Activated B cell treated with CpG ODN at 0.5 μM for 24 hours (primary cell): ENCODE measurements at regions not wholly inside any gene's neighbourhood (a gene's known extent, or its start where the extent isn't known, plus 50 kb on each side); places are given as distances from the start of the nearest gene placed in this dataset.

Source experiments
- ATAC-seq: fragments of 200-7000 bp; cut with Tn5 transposase; one replicate; pipeline ENCODE4 v1.10.0; 2021; ENCODE audit warnings: low read depth, mild to moderate bottlenecking, moderate library complexity
- CTCF ChIA-PET: fragments of 350-600 bp; sonication (Branson Sonifier 250); formaldehyde crosslinking; loops from one replicate; lab custom pipeline; 2021; ENCODE audit warnings: antibody characterized with exemption; lab: Charles Lee
- POLR2A ChIA-PET: fragments of 350-600 bp; sonication (Branson Sonifier 250); formaldehyde crosslinking; loops from one replicate; lab custom pipeline; 2021; ENCODE audit warnings: antibody characterized with exemption; lab: Charles Lee
- DNase-seq: peaks from one replicate; pipeline ENCODE4 v3.0.0; 2022
- H3K27ac Mint-ChIP-seq: one replicate; pipeline ENCODE4 v1.8.0; 2020; ENCODE audit warnings: mixed read lengths
- H3K27me3 Mint-ChIP-seq: one replicate; pipeline ENCODE4 v1.8.0; 2021; ENCODE audit warnings: mixed read lengths
- H3K36me3 Mint-ChIP-seq: one replicate; pipeline ENCODE4 v1.8.0; 2021; ENCODE audit warnings: low read depth, mixed read lengths
- H3K4me1 Mint-ChIP-seq: one replicate; pipeline ENCODE4 v1.8.0; 2021; ENCODE audit warnings: mixed read lengths
- H3K4me3 Mint-ChIP-seq: one replicate; pipeline ENCODE4 v1.8.0; 2020; ENCODE audit warnings: mild to moderate bottlenecking, mixed read lengths
- H3K9me3 Mint-ChIP-seq: one replicate; pipeline ENCODE4 v1.8.0; 2020; ENCODE audit warnings: mixed read lengths
- CTCF ChIP-seq: fragments of 200-600 bp; IDR thresholded peaks from one replicate; pipeline ENCODE4 v1.8.0; 2022; ENCODE audit warnings: antibody characterized with exemption, mild to moderate bottlenecking
- intact Hi-C: fragments of 100-400 bp; cut with micrococcal nuclease; formaldehyde crosslinking; loops from one replicate; pipeline ENCODE4 v1.15.1; 2024

GRCh38 chr4:173930329-173930967, 353.0 kb downstream of the FBXO8 start:
- TF ChIP-seq CTCF = no peak
- CTCF ChIA-PET = no interaction called here
- DNase-seq = no peak
- Mint-ChIP-seq H3K27me3 (no peaks in the 10 kb centered on the region), H3K4me1 (no peaks in the 10 kb centered on the region), H3K4me3 (no peak overlapping the region), H3K9me3 (no peaks in the 10 kb centered on the region), H3K36me3 (no peaks in the 10 kb centered on the region), H3K27ac (no peak overlapping the region)
- no peak for ATAC-seq
- intact Hi-C loops = no loop called here
- POLR2A ChIA-PET = no interaction called here

GRCh38 chr4:173929921-173930320, 353.5 kb downstream of the FBXO8 start:
- ATAC-seq = no peak
- Mint-ChIP-seq H3K36me3 (no peaks in the 10 kb centered on the region), H3K4me3 (no peak overlapping the region), H3K4me1 (no peaks in the 10 kb centered on the region), H3K27me3 (no peaks in the 10 kb centered on the region), H3K9me3 (no peaks in the 10 kb centered on the region), H3K27ac (no peak overlapping the region)
- no peak for TF ChIP-seq CTCF
- DNase-seq = no peak
- ChIA-PET POLR2A (no interaction called here), CTCF (no interaction called here)
- intact Hi-C loops = no loop called here

GRCh38 chr4:173924561-173924960, 358.9 kb downstream of the FBXO8 start:
- H3K9me3 Mint-ChIP-seq = no peaks in the 10 kb centered on the region
- H3K4me1 Mint-ChIP-seq = no peaks in the 10 kb centered on the region
- POLR2A ChIA-PET = no interaction called here
- no peak for TF ChIP-seq CTCF
- CTCF ChIA-PET = no interaction called here
- DNase-seq (no peak), ATAC-seq (no peak)
- no peaks in the 10 kb centered on the region for H3K27me3 Mint-ChIP-seq
- H3K4me3 Mint-ChIP-seq = no peak overlapping the region
- intact Hi-C loops = no loop called here
- no peaks in the 10 kb centered on the region for H3K36me3 Mint-ChIP-seq
- no peak overlapping the region for H3K27ac Mint-ChIP-seq

- ATAC-seq = no peak
- no peak overlapping the region for H3K4me3 Mint-ChIP-seq
- POLR2A ChIA-PET = no interaction called here
- intact Hi-C loops = no loop called here
- no peaks in the 10 kb centered on the region for H3K4me1 Mint-ChIP-seq
- no peak for TF ChIP-seq CTCF
- no peaks in the 10 kb centered on the region for H3K9me3 Mint-ChIP-seq
- no peak for DNase-seq
- no peaks in the 10 kb centered on the region for H3K36me3 Mint-ChIP-seq
- H3K27ac Mint-ChIP-seq = no peak overlapping the region
- no peaks in the 10 kb centered on the region for H3K27me3 Mint-ChIP-seq
- CTCF ChIA-PET = no interaction called here
Measured at GRCh38 chr4:173919861-173920260, 363.6 kb downstream of the FBXO8 start.

- no peak for TF ChIP-seq CTCF
- no peak overlapping the region for H3K27ac Mint-ChIP-seq
- H3K9me3 Mint-ChIP-seq = no peaks in the 10 kb centered on the region
- no peaks in the 10 kb centered on the region for H3K4me1 Mint-ChIP-seq
- H3K4me3 Mint-ChIP-seq = no peak overlapping the region
- intact Hi-C loops = no loop called here
- no peaks in the 10 kb centered on the region for H3K27me3 Mint-ChIP-seq
- DNase-seq = no peak
- ATAC-seq = no peak
- H3K36me3 Mint-ChIP-seq = no peaks in the 10 kb centered on the region
- POLR2A ChIA-PET = no interaction called here
- CTCF ChIA-PET = no interaction called here
Measured at GRCh38 chr4:173919196-173919595, 364.3 kb downstream of the FBXO8 start.
